ENCODE measurements at regions not wholly inside any gene's neighbourhood (a gene's known extent, or its start where the extent isn't known, plus 50 kb on each side); places are given as distances from the start of the nearest gene placed in this dataset.

DNA sequence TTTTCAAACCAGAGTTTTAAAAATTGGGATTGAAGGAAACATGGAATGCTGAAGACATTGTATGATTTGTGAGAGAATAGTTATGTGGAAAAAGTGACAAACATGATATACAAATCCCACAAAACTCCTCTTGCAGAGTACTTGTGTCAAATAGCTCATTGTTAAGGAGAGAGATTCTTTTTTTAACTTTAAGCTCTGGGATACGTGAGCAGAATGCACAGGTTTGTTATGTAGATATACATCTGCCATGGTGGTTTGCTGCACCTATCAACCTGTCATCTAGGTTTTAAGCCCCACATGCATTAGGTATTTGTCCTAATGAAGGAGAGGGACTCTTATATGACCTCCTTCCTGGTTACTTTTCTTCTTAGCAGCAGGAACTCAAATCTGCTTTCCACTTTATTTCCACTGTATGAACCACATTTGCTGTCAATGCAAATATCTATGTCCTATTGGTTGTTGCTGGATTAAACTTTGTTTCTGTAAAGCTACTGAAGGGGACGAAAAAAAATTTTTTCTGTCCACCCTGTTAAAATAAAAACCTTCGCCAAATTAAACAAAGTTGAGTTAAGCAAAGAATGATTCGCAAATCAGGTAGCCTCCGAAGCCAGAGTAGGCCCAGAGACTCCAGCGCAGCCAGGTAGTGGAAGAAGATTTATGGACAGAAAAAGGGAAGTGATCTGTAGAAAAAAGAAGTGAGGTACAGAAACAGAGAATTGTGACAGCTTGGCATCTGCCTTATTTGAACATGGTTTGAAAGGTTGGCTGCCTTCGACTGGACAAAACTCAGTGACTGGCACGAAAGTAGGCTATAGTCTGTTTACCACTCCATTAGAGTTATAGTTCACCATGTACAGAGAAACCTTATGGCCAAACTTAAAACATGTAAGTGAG, 430.1 kb upstream of the CHST9 start:
- DNase-seq = no peak
- no peaks in the 10 kb centered on the region for H3K9me3 ChIP-seq
- no peaks in the 10 kb centered on the region for H3K4me1 ChIP-seq
- no peak overlapping the region for H3K4me3 ChIP-seq
- intact Hi-C loops (cut with DNase I; ENCODE audit: low total_unique reads) = no loop called here
- no peak overlapping the region for H3K27ac ChIP-seq
- H3K27me3 ChIP-seq = no peaks in the 10 kb centered on the region
- H3K36me3 ChIP-seq = no peaks in the 10 kb centered on the region
- TF ChIP-seq, protein P1, sequence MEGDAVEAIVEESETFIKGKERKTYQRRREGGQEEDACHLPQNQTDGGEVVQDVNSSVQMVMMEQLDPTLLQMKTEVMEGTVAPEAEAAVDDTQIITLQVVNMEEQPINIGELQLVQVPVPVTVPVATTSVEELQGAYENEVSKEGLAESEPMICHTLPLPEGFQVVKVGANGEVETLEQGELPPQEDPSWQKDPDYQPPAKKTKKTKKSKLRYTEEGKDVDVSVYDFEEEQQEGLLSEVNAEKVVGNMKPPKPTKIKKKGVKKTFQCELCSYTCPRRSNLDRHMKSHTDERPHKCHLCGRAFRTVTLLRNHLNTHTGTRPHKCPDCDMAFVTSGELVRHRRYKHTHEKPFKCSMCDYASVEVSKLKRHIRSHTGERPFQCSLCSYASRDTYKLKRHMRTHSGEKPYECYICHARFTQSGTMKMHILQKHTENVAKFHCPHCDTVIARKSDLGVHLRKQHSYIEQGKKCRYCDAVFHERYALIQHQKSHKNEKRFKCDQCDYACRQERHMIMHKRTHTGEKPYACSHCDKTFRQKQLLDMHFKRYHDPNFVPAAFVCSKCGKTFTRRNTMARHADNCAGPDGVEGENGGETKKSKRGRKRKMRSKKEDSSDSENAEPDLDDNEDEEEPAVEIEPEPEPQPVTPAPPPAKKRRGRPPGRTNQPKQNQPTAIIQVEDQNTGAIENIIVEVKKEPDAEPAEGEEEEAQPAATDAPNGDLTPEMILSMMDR (IDR thresholded peaks at IDR 0.05) = no peak
- TF ChIP-seq POLR2A (IDR thresholded peaks at IDR 0.05) = no peak

DNA sequence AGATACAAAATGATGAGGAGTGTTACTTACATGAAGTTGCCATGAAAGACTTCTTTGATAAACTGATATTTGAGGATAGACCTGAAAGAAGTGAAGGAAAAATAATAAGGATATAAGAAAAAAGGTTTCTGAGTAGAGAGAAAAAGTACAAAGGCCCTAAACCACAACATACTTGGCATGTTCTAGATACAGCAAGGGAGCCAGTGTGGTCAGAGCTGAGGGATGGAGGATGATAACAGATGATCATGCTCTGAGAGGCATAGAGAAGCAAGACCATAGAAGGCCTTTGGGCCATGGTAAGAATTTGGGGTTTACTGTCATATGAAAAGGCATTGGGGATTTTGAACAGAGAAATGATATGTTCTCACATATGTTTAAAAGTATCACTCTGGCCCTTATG, 424.1 kb upstream of the CHST9 start:
- H3K27me3 ChIP-seq = no peaks in the 10 kb centered on the region
- H3K9me3 ChIP-seq = no peaks in the 10 kb centered on the region
- no peak overlapping the region for H3K4me3 ChIP-seq
- intact Hi-C loops (cut with DNase I; ENCODE audit: low total_unique reads) = no loop called here
- no peaks in the 10 kb centered on the region for H3K4me1 ChIP-seq
- no peak for DNase-seq
- TF ChIP-seq, protein P1 (IDR thresholded peaks at IDR 0.05) = no peak
- no peak for TF ChIP-seq POLR2A (IDR thresholded peaks at IDR 0.05)
- H3K36me3 ChIP-seq = no peaks in the 10 kb centered on the region
- H3K27ac ChIP-seq = no peak overlapping the region

DNA sequence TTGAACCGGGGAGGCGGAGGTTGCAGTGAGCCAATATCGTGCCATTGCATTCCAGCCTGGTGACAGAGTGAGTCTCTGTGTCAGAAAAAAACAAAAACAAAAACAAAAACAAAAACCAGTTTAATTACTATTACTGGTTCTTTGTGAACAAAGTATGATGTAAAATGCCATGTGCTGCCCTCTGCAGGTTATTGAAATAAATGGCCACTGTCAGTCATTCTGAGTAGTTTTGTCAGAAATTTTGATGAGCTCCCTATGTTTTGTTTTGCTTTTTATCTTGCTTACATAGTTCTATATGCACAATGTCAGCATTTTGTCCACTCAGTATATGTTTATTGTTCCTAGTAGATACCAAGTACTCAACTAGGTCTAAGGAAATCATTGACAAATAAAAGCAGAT, 423.6 kb upstream of the CHST9 start:
- Histone ChIP-seq H3K4me3 (no peak overlapping the region), H3K4me1 (no peaks in the 10 kb centered on the region), H3K9me3 (no peaks in the 10 kb centered on the region), H3K36me3 (no peaks in the 10 kb centered on the region), H3K27ac (no peak overlapping the region), H3K27me3 (no peaks in the 10 kb centered on the region)
- intact Hi-C loops (cut with DNase I; ENCODE audit: low total_unique reads) = no loop called here
- no peak for TF ChIP-seq POLR2A (IDR thresholded peaks at IDR 0.05)
- TF ChIP-seq, protein P1 (IDR thresholded peaks at IDR 0.05) = no peak
- DNase-seq = no peak

DNA sequence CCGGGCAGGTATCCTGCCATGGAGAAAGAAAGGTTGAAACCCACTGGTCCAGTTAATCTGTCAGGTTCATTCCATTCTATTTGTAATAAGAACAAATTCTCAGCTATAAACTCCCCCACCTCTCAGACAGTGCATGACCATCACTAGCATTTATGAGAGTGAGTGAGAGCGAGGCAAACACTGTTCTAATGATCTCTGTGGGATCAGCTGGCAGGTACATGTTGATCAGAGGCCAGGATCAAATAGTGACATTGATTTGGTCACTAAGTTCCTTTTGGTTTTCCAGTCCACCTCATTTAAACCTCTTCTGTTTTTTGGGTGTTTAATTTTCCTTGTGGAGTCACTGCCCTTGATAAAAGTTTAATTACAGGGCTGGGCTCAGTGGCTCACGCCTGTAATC, 423.1 kb upstream of the CHST9 start:
- no peaks in the 10 kb centered on the region for H3K9me3 ChIP-seq
- H3K36me3 ChIP-seq = no peaks in the 10 kb centered on the region
- no peak overlapping the region for H3K4me3 ChIP-seq
- intact Hi-C loops (cut with DNase I; ENCODE audit: low total_unique reads) = no loop called here
- H3K4me1 ChIP-seq = no peaks in the 10 kb centered on the region
- TF ChIP-seq, protein P1 (IDR thresholded peaks at IDR 0.05) = no peak
- no peak for TF ChIP-seq POLR2A (IDR thresholded peaks at IDR 0.05)
- no peak for DNase-seq
- H3K27me3 ChIP-seq = no peaks in the 10 kb centered on the region
- no peak overlapping the region for H3K27ac ChIP-seq

DNA sequence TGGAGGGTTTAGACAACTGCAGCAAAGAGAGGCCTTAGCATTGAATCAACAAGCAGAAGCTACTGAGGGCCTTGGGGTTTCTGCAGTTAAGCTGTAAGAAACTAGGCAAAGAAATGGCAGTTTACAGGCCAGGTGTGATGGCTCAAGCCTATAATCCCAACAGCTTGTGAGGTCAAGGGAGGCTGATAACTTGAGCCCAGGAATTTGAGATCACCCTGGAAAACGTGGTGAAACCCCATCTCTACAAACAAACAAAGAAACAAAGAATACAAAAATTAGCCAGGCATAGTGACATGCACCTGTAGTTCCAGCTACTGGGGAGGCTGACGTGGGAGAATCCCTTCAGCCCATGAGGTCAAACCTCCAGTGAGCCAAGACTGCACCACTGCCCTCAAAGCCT, 421.6 kb upstream of the CHST9 start:
- intact Hi-C loops (cut with DNase I; ENCODE audit: low total_unique reads) = no loop called here
- TF ChIP-seq, protein P1 (IDR thresholded peaks at IDR 0.05) = no peak
- TF ChIP-seq POLR2A (IDR thresholded peaks at IDR 0.05) = no peak
- H3K9me3 ChIP-seq = no peaks in the 10 kb centered on the region
- no peak for DNase-seq
- no peaks in the 10 kb centered on the region for H3K36me3 ChIP-seq
- H3K27me3 ChIP-seq = no peaks in the 10 kb centered on the region
- H3K4me3 ChIP-seq = no peak overlapping the region
- H3K4me1 ChIP-seq = no peaks in the 10 kb centered on the region
- H3K27ac ChIP-seq = no peak overlapping the region

All from uterus (tissue), 3 donors.